Spleen (tissue), 7 donors: ENCODE measurements at regions not wholly inside any gene's neighbourhood (a gene's known extent, or its start where the extent isn't known, plus 50 kb on each side); places are given as distances from the start of the nearest gene placed in this dataset.

ENCODE experiments used
- POLR2A ChIP-seq, 3 donors: fragments of 450-650 bp; IDR thresholded peaks; one replicate each; pipeline ENCODE4 v1.5.1; 2017; ENCODE audit warnings: antibody characterized with exemption in 3 of 3, mild to moderate bottlenecking in 1 of 3
- POLR2AphosphoS5 ChIP-seq, 3 donors: sonication (generic); formaldehyde crosslinking; IDR thresholded peaks; one replicate each; pipeline ENCODE4 v1.5.1; 2017; ENCODE audit warnings: antibody characterized with exemption in 3 of 3
- TF ChIP-seq, protein P1 (sequence below), 11 experiments: fragments of 200-600 bp in 7 of 11; fragments of 450-650 bp in 4 of 11; sonication (generic) in 4 of 11; IDR thresholded peaks in 8 of 11; conservative IDR thresholded peaks in 3 of 11; 1 replicate in 7 of 11; 2 replicates in 4 of 11; pipeline versions ENCODE4 v1.4.0 to v1.8.0; 2016 to 2021; ENCODE audit warnings: antibody characterized with exemption in 11 of 11, inconsistent platforms in 4 of 11, mild to moderate bottlenecking in 1 of 11
- donor health status: DM: no; HTN: no; CAD: no; lungs with moderate emphysema.
- donor health status: DM: no; HTN: no; CAD: no.
- donor health status: DM: no; HTN: no; CAD: no.

DNA sequence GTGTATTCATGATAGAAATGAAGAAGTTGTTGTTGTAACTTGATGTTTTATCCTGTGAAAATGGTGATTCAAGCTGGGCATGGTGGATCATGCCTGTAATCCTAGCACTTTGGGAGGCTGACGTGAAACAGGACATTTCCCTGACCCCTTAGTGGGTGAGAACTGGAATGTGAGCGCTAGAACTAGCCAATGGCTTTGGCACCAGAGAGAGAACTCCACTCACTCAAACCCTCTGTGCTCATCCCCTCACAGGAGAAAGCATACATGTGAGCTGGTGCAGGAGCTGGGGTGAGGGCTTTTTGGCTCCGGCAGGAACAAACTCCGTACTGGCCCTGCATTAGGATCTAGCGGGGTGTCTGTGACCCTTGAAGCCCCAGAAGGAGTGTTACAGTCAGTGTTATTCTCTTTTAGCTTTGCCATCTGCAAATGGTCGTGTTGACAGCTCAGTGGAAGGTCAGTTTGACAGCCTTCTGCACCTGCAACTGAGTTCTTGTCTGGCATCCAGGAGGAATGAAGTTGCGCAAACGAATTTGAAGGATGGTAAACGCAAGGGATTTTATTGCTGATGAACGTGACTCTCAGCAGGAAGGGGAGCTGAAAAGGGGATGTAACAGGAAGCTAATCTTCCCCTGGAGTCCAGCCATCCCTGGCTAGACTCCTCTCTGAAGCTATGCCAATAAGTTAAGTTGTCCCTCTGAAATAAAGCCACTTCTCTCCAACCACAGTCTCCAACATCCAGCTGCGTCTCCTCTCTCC lies 1016.6 kb upstream of the CADM2 start:
- TF ChIP-seq, protein P1, sequence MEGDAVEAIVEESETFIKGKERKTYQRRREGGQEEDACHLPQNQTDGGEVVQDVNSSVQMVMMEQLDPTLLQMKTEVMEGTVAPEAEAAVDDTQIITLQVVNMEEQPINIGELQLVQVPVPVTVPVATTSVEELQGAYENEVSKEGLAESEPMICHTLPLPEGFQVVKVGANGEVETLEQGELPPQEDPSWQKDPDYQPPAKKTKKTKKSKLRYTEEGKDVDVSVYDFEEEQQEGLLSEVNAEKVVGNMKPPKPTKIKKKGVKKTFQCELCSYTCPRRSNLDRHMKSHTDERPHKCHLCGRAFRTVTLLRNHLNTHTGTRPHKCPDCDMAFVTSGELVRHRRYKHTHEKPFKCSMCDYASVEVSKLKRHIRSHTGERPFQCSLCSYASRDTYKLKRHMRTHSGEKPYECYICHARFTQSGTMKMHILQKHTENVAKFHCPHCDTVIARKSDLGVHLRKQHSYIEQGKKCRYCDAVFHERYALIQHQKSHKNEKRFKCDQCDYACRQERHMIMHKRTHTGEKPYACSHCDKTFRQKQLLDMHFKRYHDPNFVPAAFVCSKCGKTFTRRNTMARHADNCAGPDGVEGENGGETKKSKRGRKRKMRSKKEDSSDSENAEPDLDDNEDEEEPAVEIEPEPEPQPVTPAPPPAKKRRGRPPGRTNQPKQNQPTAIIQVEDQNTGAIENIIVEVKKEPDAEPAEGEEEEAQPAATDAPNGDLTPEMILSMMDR (IDR thresholded peaks at IDR 0.05 in 8 of 11, conservative IDR thresholded peaks at IDR 0.05 in 3 of 11): no peak
- no peak for TF ChIP-seq POLR2AphosphoS5 (IDR thresholded peaks at IDR 0.05)
- no peak for TF ChIP-seq POLR2A (IDR thresholded peaks at IDR 0.05)
